Peyer's patch (tissue), 4 donors: ENCODE measurements at regions not wholly inside any gene's neighbourhood (a gene's known extent, or its start where the extent isn't known, plus 50 kb on each side); places are given as distances from the start of the nearest gene placed in this dataset.

Experiments used
- DNase-seq, 3 donors: peaks; one replicate each; pipeline ENCODE4 v3.0.0-alpha.2; 2017 to 2019
- H3K27ac ChIP-seq, 4 donors: fragments of 200-600 bp; sonication (generic); one replicate each; pipeline ENCODE4 v1.5.1; 2016 to 2019
- H3K27me3 ChIP-seq, 2 donors: fragments of 200-600 bp; sonication (generic); one replicate each; pipeline ENCODE4 v1.5.1; 2019
- H3K36me3 ChIP-seq, 3 donors: fragments of 200-600 bp; sonication (generic); one replicate each; pipeline ENCODE4 v1.5.1; 2016 to 2019
- H3K4me1 ChIP-seq, 4 donors: fragments of 200-600 bp; sonication (generic); one replicate each; pipeline ENCODE4 v1.5.1; 2016 to 2019
- H3K4me3 ChIP-seq, 4 donors: fragments of 200-600 bp; sonication (generic); 1 replicate in 3 of 4; 2 replicates in 1 of 4; pipeline ENCODE4 v1.5.1; 2016 to 2019; ENCODE audit warnings: mild to moderate bottlenecking in 1 of 4
- H3K9me3 ChIP-seq, 4 donors: fragments of 200-600 bp; sonication (generic); one replicate each; pipeline ENCODE4 v1.5.1; 2016 to 2019; ENCODE audit warnings: mild to moderate bottlenecking in 1 of 4
- POLR2A ChIP-seq, 2 donors: fragments of 450-650 bp; IDR thresholded peaks; one replicate each; pipeline ENCODE4 v1.5.1; 2017; ENCODE audit warnings: antibody characterized with exemption in 2 of 2, mild to moderate bottlenecking in 2 of 2, moderate library complexity in 2 of 2
- TF ChIP-seq, protein P1 (sequence below), 6 experiments: fragments of 450-650 bp in 4 of 6; fragments of 200-600 bp in 2 of 6; sonication (generic) in 1 of 6; IDR thresholded peaks; one replicate each; pipeline ENCODE4 v1.5.1; 2017 to 2019; ENCODE audit warnings: antibody characterized with exemption in 6 of 6, mild to moderate bottlenecking in 3 of 6, moderate library complexity in 1 of 6

DNA sequence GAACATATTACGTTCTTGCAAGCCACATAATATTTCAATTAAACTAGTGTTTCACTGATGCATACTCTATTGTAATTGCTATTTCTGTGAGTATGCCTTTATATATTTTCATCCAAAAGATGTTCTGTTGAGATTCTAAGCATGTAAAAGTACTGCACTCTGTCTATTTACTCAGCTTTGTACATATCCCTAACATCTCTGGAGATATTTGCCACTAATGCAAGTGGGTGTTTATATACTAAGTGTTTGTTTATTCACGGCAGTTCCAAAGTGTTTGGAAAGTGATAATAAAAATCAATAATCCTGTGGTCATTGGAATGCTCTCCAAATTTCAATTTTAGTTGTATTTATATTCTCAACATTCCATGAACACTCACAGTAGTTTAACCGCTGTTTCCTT is 1989.0 kb downstream of the C4orf33 start:
- Histone ChIP-seq H3K9me3 (no peaks in the 10 kb centered on the region), H3K27ac (no peak overlapping the region), H3K27me3 (no peaks in the 10 kb centered on the region), H3K4me3 (no peak overlapping the region), H3K36me3 (no peaks in the 10 kb centered on the region), H3K4me1 (no peaks in the 10 kb centered on the region)
- DNase-seq, result no peak
- no peak for TF ChIP-seq POLR2A (IDR thresholded peaks at IDR 0.05)
- TF ChIP-seq, protein P1, sequence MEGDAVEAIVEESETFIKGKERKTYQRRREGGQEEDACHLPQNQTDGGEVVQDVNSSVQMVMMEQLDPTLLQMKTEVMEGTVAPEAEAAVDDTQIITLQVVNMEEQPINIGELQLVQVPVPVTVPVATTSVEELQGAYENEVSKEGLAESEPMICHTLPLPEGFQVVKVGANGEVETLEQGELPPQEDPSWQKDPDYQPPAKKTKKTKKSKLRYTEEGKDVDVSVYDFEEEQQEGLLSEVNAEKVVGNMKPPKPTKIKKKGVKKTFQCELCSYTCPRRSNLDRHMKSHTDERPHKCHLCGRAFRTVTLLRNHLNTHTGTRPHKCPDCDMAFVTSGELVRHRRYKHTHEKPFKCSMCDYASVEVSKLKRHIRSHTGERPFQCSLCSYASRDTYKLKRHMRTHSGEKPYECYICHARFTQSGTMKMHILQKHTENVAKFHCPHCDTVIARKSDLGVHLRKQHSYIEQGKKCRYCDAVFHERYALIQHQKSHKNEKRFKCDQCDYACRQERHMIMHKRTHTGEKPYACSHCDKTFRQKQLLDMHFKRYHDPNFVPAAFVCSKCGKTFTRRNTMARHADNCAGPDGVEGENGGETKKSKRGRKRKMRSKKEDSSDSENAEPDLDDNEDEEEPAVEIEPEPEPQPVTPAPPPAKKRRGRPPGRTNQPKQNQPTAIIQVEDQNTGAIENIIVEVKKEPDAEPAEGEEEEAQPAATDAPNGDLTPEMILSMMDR (IDR thresholded peaks at IDR 0.05), result no peak

GRCh38 chr4:131091896-131092295 is 1995.9 kb downstream of the C4orf33 start:
- Histone ChIP-seq H3K9me3 (no peaks in the 10 kb centered on the region), H3K4me3 (no peak overlapping the region), H3K27ac (no peak overlapping the region), H3K27me3 (no peaks in the 10 kb centered on the region), H3K4me1 (no peaks in the 10 kb centered on the region), H3K36me3 (no peaks in the 10 kb centered on the region)
- DNase-seq, result no peak
- TF ChIP-seq, protein P1 (IDR thresholded peaks at IDR 0.05), result no peak
- TF ChIP-seq POLR2A (IDR thresholded peaks at IDR 0.05), result no peak

DNA sequence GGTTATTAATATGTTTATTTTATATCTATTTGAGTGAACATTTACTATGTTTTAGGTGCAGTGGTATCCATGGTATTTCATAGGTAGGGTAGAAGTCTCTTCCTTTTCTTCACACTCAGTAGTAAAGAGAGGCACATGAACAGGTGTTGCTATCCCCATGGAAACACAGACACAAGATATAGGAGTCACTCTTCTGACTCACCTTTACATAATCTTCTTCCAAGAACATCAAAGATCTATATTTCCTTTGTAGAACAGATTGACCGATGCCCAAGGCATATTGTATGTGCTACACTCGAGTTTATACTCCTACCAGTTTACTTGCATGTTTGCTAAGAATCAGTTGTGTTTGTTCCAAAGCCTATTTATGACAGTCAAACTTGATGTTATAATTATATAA is 1997.4 kb downstream of the C4orf33 start:
- H3K27me3 ChIP-seq, result no peaks in the 10 kb centered on the region
- TF ChIP-seq POLR2A (IDR thresholded peaks at IDR 0.05), result no peak
- TF ChIP-seq, protein P1 (IDR thresholded peaks at IDR 0.05), result no peak
- no peak for DNase-seq

DNA sequence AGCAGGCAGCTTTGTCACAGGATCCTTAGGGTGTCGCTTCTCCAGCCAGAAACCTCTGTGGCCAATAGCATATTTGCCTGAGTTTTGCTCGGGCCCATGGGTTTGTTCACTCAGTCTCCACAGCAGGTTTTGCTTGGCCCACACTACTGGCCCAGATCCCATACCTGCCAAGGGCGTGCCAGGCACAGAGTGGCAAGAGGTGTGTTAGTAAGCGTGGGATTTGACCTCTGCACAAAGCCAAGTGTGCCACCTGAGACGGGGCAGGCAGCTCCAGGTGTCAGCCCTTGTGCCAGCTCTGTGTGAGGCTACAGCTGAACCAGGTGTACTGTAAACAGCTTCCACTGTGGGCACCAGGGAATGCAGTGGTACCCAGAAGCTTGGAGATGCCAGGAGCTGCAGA is 2003.0 kb downstream of the C4orf33 start:
- no peaks in the 10 kb centered on the region for H3K4me1 ChIP-seq
- peaks cover 0 to 6% (median 0%) of the 10 kb centered on the region in 4 donors for H3K9me3 ChIP-seq
- H3K36me3 ChIP-seq, result no peaks in the 10 kb centered on the region
- TF ChIP-seq, protein P1 (IDR thresholded peaks at IDR 0.05), result no peak
- no peak for TF ChIP-seq POLR2A (IDR thresholded peaks at IDR 0.05)
- no peak overlapping the region for H3K4me3 ChIP-seq
- no peaks in the 10 kb centered on the region for H3K27me3 ChIP-seq
- H3K27ac ChIP-seq, result no peak overlapping the region
- DNase-seq, result no peak

More for the DNA sequence above, 1997.4 kb downstream of the C4orf33 start:
- H3K9me3 ChIP-seq, result no peaks in the 10 kb centered on the region
- no peaks in the 10 kb centered on the region for H3K4me1 ChIP-seq
- no peak overlapping the region for H3K4me3 ChIP-seq
- no peak overlapping the region for H3K27ac ChIP-seq
- H3K36me3 ChIP-seq, result no peaks in the 10 kb centered on the region

GRCh38 chr4:131113273-131113672 is 2017.3 kb downstream of the C4orf33 start:
- H3K27ac ChIP-seq, result no peak overlapping the region
- no peak for TF ChIP-seq POLR2A (IDR thresholded peaks at IDR 0.05)
- TF ChIP-seq, protein P1 (IDR thresholded peaks at IDR 0.05), result no peak
- H3K4me1 ChIP-seq, result no peaks in the 10 kb centered on the region
- H3K36me3 ChIP-seq, result no peaks in the 10 kb centered on the region
- DNase-seq, result no peak
- H3K27me3 ChIP-seq, result no peaks in the 10 kb centered on the region
- no peak overlapping the region for H3K4me3 ChIP-seq
- no peaks in the 10 kb centered on the region for H3K9me3 ChIP-seq

DNA sequence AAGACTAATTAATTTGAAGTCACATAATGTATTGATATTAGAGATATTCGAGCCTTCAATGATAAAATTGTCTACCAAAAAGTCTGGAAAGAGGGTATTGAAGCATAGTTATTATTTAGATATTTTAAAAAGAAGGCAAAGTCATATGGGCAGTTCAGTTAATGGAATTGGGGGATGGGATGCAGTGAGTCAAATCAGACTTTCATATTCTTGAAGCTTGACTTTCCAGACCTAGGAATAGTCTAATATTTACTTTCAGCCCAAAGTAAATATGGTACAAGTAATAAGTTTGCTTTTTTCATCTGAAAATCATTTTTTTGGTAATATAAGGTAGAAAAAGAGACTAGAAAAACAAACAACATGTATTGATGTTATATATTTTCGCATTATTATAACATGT is 2017.8 kb downstream of the C4orf33 start:
- Histone ChIP-seq H3K27me3 (no peaks in the 10 kb centered on the region), H3K9me3 (no peaks in the 10 kb centered on the region), H3K27ac (no peak overlapping the region), H3K36me3 (no peaks in the 10 kb centered on the region), H3K4me1 (no peaks in the 10 kb centered on the region), H3K4me3 (no peak overlapping the region)
- no peak for DNase-seq
- no peak for TF ChIP-seq POLR2A (IDR thresholded peaks at IDR 0.05)
- TF ChIP-seq, protein P1 (IDR thresholded peaks at IDR 0.05), result no peak
